ENCODE measurements at regions not wholly inside any gene's neighbourhood (a gene's known extent, or its start where the extent isn't known, plus 50 kb on each side); places are given as distances from the start of the nearest gene placed in this dataset.
"Not testable (repeated sequence)": the region's sequence is repeated elsewhere in the genome, so short reads cannot be mapped to it uniquely, and the experiment has no call there.

GRCh38 chr6:81088145-81088544, 664.3 kb downstream of the TENT5A start:
- no peak for DNase-seq

- DNase-seq = no peak
Observed at GRCh38 chr6:81086991-81087390, 665.5 kb downstream of the TENT5A start.

DNA sequence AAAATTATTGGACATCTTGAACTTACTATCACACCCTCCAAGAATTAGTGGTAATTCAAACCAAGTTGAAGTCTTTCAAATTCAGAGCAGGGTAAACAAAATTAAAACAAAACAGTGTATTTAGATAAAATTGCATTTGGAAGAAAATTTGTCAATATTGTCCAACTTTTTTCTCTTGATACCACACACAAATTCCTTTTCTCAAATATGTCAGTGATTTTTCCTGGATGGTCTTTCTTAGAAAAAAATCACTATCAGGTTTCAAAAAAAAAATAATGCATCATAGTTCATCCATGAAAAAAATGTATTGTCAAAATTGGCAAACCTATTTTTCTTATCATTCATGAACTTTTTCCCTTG, 667.1 kb downstream of the TENT5A start:
- DNase-seq = no peak

- no peak for DNase-seq
Observed at GRCh38 chr6:81084776-81085430, 667.6 kb downstream of the TENT5A start.

GRCh38 chr6:81075974-81076373, 676.5 kb downstream of the TENT5A start:
- DNase-seq = peak; percentile 72

DNA sequence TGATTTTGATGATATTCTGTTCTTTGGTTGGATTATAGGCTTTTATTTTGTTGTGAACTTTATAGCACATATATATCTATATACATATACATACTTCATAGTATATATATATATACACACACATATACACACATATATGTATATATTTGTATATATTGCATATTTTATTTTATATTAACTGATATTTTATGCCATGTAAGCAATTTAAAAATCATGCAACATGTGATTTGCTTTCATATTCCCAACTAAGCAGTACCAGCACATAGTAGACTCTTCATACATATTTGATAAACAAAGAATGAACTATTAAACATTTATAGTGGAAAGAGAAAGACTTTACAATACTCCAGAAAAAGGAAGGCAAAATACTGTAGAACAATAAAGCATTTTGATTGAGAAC, 679.2 kb downstream of the TENT5A start:
- DNase-seq = no peak

GRCh38 chr6:81071121-81071520, 681.4 kb downstream of the TENT5A start:
- DNase-seq = no peak

DNA sequence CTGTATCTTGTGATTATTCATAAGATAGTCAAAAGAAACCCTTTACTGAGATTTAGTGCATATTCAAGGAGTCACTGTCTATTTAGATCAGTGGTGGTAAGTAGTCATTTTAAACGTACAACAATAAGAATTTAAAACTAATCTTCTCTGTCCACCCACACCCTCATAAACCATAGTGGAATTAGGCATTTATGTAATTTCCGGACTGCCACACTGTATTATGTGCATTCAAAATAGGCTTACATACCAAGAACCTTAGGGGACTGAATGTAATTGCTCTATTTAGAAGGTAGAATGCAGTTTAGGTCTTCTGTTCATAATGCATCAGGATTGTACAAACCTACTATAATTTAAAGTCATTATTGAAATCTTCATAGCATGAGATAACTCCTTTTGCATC, 685.4 kb downstream of the TENT5A start:
- no peak for DNase-seq

DNA sequence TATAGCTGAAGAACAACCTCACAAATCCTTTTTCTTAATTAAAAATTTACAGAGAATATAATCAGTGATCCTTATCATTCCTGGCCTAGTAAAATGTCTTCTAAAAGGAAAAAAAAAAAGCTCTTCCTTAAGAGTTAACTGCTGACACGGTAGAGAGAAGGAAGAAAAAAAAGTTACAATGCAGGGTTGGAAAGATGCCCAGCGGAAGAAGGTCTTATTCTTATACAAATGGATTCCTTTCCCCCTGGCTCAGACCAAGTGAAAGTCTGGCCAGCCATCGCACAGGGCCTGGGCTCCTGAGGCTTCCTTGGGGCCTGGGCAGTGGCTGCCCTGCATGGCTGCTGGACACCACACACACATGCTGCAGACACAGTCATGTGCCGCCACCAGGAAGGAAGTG, 688.6 kb downstream of the TENT5A start:
- DNase-seq = no peak

DNA sequence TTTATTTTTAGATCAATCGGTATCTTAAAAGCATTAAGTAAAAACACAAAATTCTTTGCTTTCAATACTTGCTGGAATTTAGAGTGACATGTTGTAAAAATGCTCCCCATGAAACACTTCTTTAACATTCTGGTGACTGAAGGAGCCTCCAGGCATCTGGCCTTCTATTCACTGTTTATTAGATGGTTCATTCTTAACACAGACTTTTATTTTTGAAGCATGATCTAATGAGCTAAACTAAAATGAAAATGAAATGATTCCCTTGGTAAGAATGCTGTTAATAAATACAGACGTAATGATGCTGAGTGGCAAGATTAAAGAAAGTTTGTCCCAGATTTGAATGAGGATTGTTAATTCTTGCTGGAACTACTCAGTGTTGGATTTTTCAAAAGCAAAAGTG, 698.4 kb downstream of the TENT5A start:
- no peak for DNase-seq

GRCh38 chr6:81051952-81052351, 700.5 kb downstream of the TENT5A start:
- DNase-seq = no peak

DNA sequence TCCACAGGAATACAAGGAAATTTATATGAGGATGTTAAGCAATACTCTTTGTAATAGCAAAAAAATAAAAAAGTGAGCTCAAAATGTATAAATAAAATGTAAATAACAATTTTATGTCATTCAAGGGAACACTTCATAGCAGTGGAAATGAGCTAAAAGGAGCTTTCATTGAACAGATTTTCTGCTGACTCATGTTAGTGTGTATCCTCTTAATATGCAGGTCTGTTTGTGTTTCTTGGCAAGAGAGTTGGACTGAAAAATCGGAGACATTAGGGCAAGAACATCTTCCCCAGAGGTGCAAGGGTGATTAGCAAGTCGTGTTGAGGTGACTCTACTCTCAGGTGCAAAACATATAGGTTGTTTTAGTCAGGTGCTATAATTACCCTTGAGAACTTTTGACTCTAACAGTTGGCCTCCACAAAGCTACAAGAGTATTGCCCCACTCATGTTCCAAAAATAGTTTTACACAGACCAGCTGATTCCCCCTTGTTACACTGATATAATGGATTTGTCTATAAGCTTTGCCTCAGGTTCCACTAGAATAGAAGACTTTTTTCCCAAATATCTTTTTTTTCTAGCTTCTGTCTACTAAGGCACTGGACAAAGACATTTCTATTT, 702.9 kb downstream of the TENT5A start:
- DNase-seq = no peak

DNA sequence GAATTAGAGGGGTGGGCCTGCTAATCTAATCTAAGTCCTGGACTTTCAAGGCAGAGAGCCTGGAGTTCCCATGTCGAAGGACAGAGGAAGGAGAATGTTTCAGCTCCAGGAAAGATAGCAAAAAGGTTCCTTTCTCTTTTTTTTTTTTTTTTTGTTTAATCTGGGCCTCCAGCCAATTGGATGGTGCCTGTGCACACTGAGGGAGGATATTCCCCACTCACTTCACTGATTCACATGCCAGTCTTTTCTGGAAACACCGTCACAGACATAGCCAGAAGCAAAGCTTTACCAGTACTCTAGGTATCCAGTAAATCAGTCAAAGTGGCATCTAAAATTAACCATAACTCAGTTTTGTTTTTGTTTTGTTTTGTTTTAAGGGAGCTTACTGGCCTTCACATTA, 721.1 kb downstream of the TENT5A start:
- DNase-seq = no peak

DNA sequence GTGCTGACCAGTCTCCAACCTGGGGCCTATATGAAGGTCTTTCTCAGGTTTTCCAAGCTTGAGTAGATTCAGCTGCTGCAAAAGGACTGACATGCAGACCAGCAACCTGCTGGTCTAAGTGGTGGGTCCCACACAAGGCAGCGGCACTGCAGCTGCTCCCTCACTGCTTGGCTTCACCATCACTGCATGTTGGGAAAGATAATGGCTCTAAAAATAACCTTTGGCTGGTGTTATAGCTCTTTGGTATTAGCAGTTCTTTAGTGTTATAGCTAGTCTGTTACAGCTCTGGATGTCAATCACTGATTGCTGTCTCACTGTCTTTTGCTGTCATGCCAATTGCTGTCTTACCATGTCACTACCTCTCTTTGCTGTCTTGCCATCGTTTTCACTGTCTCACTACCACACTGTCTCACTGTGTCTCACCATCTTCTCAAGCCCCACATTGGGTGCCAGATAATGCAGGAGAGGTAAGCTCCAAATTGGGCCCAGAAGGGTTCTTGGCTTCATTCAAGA, 726.4 kb downstream of the TENT5A start:
- no peak for DNase-seq

DNA sequence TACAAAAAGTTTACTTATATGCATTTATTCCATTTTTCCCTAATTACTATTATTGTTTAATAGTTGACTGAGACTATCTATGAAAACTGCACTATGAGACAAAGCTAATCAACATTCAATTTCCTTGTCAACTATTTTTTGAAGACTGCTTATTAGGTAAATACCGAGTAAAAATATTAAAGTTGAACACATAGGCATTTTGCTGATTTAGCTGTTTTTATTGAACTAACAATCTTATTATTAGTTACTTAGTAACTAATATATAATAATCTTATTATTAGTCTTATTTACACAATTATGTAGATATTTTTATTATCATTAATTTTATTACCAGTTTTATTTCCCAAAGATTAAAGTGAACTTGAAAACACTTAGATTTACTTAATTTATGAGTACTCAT, 728.8 kb downstream of the TENT5A start:
- no peak for DNase-seq

- no peak for DNase-seq
Observed at GRCh38 chr6:81023007-81023582, 729.4 kb downstream of the TENT5A start.

DNA sequence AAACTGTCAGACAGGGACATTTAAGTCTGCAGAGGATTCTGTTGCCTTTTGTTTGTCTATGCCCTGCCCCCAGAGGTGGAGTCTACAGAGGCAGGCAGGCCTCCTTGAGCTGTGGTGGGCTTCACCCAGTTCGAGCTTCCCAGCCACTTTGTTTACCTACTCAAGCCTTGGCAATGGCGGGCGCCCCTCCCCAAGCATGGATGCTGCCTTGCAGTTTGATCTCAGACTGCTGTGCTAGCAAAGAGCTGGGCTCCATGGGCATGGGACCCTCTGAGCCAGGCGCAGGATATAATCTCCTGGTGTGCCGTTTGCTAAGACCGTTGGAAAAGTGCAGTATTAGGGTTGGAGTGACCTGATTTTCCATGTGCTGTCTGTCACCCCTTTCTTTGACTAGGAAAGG, 734.9 kb downstream of the TENT5A start:
- not testable (repeated sequence) for DNase-seq

- no peak for DNase-seq
Observed at GRCh38 chr6:81003894-81004293, 748.6 kb downstream of the TENT5A start.

GRCh38 chr6:81003156-81003555, 749.3 kb downstream of the TENT5A start:
- no peak for DNase-seq

GRCh38 chr6:81002126-81002525, 750.4 kb downstream of the TENT5A start:
- DNase-seq = no peak

DNA sequence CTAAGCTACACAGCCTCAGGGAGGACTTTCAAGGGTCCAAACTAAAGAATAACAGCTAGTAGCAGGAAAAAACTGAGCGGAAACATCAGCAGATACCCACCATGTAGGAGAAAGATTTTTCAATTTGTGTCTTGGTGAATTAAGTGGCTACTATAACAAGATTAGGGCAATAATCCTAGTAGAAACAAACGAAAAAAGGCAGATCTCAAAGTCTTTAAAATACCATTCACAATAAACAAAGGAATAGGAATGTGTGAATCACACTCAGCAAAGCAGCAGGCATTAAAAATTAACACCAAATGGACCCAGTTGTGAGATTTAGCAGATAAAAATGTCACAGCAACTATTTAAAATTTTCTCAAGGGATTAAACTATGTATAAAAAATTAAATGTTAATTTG, 761.2 kb downstream of the TENT5A start:
- DNase-seq = no peak

GRCh38 chr6:80988892-80989291, 763.6 kb downstream of the TENT5A start:
- no peak for DNase-seq

- DNase-seq = no peak
Observed at GRCh38 chr6:80988286-80988685, 764.2 kb downstream of the TENT5A start.

DNA sequence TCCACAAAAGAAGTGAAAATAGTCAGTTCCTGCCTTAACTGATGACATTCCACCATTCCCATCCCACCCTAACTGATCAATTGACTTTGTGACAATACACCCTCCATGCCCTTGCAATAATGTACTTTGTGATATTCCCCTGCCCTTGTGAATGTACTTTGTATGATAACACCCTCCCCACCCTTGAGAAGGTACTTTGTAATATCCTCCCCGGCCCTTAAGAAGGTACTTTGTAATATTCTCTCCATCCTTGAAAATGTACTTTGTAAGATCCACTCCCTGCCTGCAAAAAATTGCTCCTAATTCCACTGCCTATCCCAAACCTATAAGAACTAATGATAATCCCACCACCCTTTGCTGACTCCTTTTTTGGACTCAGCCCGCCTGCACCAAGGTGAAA, 771.3 kb downstream of the TENT5A start:
- DNase-seq = not testable (repeated sequence)

DNA sequence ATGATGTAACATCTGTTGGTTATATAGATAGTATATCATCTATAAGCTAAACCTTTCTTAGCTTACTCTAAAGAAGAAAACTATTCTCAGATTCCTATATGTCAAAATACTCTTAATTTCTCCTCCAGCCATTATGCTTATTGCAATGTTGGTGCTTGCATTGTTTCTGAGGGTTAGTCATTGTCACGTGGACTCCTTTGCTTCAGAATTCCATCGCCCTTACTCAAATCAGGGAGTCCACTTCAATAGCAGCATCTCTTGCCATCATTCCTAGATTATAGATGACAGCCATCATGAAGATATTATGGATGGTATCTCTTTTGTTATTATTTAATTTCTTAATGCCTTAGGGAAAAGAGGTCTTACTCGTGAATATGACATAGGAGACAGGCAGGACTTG, 776.1 kb downstream of the TENT5A start:
- no peak for DNase-seq

Measured in islet precursor cell (in vitro differentiated cells).